SK-N-SH (cell line): ENCODE measurements at regions not wholly inside any gene's neighbourhood (a gene's known extent, or its start where the extent isn't known, plus 50 kb on each side); places are given as distances from the start of the nearest gene placed in this dataset.

ENCODE experiments used
- CTCF ChIA-PET: fragments of 300-600, 350-600 bp; formaldehyde crosslinking; extraction: SDS; loops from one replicate; lab custom pipeline; 2021; lab: Yijun Ruan, JAX
- POLR2A ChIA-PET: fragments of 350-600 bp; sonication (Branson Sonifier 250); formaldehyde crosslinking; extraction: SDS; loops from one replicate; lab custom pipeline; 2020; ENCODE audit warnings: antibody characterized with exemption, inconsistent platforms; lab: Yijun Ruan, JAX
- DNase-seq: peaks from one replicate; pipeline ENCODE4 v3.0.0; 2012
- H2AFZ ChIP-seq: fragments of 200-600 bp; sonication (generic); 2 replicates; pipeline ENCODE4 v1.8.1; 2016; ENCODE audit warnings: antibody characterized with exemption, mild to moderate bottlenecking, low read depth
- H3F3A ChIP-seq: fragments of 200-600 bp; sonication (generic); replicated peaks from 2 replicates; pipeline ENCODE3; 2016; ENCODE audit warnings: antibody characterized with exemption, mild to moderate bottlenecking; ENCODE audit not compliant: insufficient read depth
- H3K27ac ChIP-seq, 2 experiments: fragments of 200-500 bp in 1 of 2; fragments of 200-600 bp in 1 of 2; sonication (Bioruptor generic) in 1 of 2; sonication (generic), shearing (Covaris generic) in 1 of 2; 2 replicates each; pipeline versions ENCODE4 v1.5.1 to v1.6.1; 2014 to 2016; ENCODE audit warnings: low read depth in 2 of 2, inconsistent platforms in 1 of 2, low read length in 1 of 2, mild to moderate bottlenecking in 1 of 2, mixed read lengths in 1 of 2
- H3K27me3 ChIP-seq: fragments of 200-600 bp; sonication (generic), shearing (Covaris generic); 2 replicates; pipeline ENCODE4 v1.6.1; 2016; ENCODE audit warnings: mixed run types; ENCODE audit not compliant: insufficient read depth
- H3K36me3 ChIP-seq, 2 experiments: fragments of 200-500 bp in 1 of 2; fragments of 200-600 bp in 1 of 2; sonication (Bioruptor generic) in 1 of 2; sonication (generic) in 1 of 2; replicated peaks in 1 of 2; 2 replicates each; pipeline versions ENCODE3 to v1.5.1; 2014 to 2016; ENCODE audit warnings: low read length in 1 of 2, mild to moderate bottlenecking in 1 of 2; ENCODE audit not compliant: insufficient read depth in 2 of 2, control insufficient read depth in 1 of 2
- H3K4me1 ChIP-seq, 2 experiments: fragments of 200-500 bp in 1 of 2; fragments of 200-600 bp in 1 of 2; sonication (Bioruptor generic) in 1 of 2; sonication (generic), shearing (Covaris generic) in 1 of 2; 2 replicates each; pipeline versions ENCODE4 v1.5.1 to v1.6.1; 2014 to 2016; ENCODE audit warnings: low read depth in 1 of 2, low read length in 1 of 2, mixed run types in 1 of 2; ENCODE audit not compliant: insufficient read depth in 2 of 2, control insufficient read depth in 1 of 2
- H3K4me2 ChIP-seq: fragments of 200-600 bp; sonication (generic), shearing (Covaris generic); 2 replicates; pipeline ENCODE4 v1.6.1; 2017; ENCODE audit warnings: mixed run types
- H3K4me3 ChIP-seq, 2 experiments: fragments of 200-500 bp in 1 of 2; fragments of 200-600 bp in 1 of 2; sonication (Bioruptor generic) in 1 of 2; sonication (generic), shearing (Covaris generic) in 1 of 2; 2 replicates each; pipeline versions ENCODE4 v1.5.1 to v1.8.1; 2014 to 2016; ENCODE audit warnings: low read depth in 2 of 2, inconsistent platforms in 1 of 2, low read length in 1 of 2, mild to moderate bottlenecking in 1 of 2, mixed read lengths in 1 of 2, moderate library complexity in 1 of 2
- H3K79me2 ChIP-seq: fragments of 200-600 bp; sonication (generic); 2 replicates; pipeline ENCODE4 v1.8.1; 2017; ENCODE audit warnings: mild to moderate bottlenecking; ENCODE audit not compliant: insufficient read depth
- H3K9ac ChIP-seq: fragments of 200-600 bp; sonication (generic); 2 replicates; pipeline ENCODE4 v1.6.1; 2017; ENCODE audit warnings: mixed run types
- H3K9me2 ChIP-seq: fragments of 200-600 bp; sonication (generic); 2 replicates; pipeline ENCODE4 v1.6.1; 2017; ENCODE audit warnings: mixed run types
- H3K9me3 ChIP-seq: fragments of 200-600 bp; sonication (generic); 2 replicates; pipeline ENCODE4 v1.6.1; 2017; ENCODE audit warnings: mixed run types, mild to moderate bottlenecking, moderate library complexity
- H4K20me1 ChIP-seq: fragments of 200-600 bp; sonication (generic); 2 replicates; pipeline ENCODE4 v1.6.1; 2017; ENCODE audit warnings: mild to moderate bottlenecking, mixed run types; ENCODE audit not compliant: insufficient read depth
- EP300 ChIP-seq, 2 experiments: IDR thresholded peaks; 2 replicates each; pipeline versions ENCODE4 v1.4.0 to v1.6.1; 2012; ENCODE audit warnings: borderline replicate concordance in 1 of 2, low read depth in 1 of 2, low read length in 1 of 2
- FOSL2 ChIP-seq: IDR thresholded peaks from 2 replicates; pipeline ENCODE4 v1.4.0; 2012; ENCODE audit warnings: low read depth, mild to moderate bottlenecking, moderate library complexity, borderline replicate concordance
- FOXJ3 ChIP-seq: sonication (generic); formaldehyde crosslinking; IDR thresholded peaks from 2 replicates; pipeline ENCODE4 v1.5.1; 2020; ENCODE audit warnings: mild to moderate bottlenecking, missing genetic modification reagents
- GABPA ChIP-seq: IDR thresholded peaks from 2 replicates; pipeline ENCODE4 v1.4.0; 2012; ENCODE audit warnings: low read depth, mild to moderate bottlenecking
- MXI1 ChIP-seq: IDR thresholded peaks from 2 replicates; pipeline ENCODE4 v1.6.1; 2012; ENCODE audit warnings: mild to moderate bottlenecking, low read depth, low read length, improper control_type of control experiment
- NRF1 ChIP-seq: IDR thresholded peaks from 2 replicates; pipeline ENCODE4 v1.6.1; 2012; ENCODE audit warnings: low read depth, mild to moderate bottlenecking, low read length
- RAD21 ChIP-seq: IDR thresholded peaks from 2 replicates; pipeline ENCODE4 v1.6.1; 2012; ENCODE audit warnings: mild to moderate bottlenecking, low read length
- TAF1 ChIP-seq: IDR thresholded peaks from 2 replicates; pipeline ENCODE4 v1.6.1; 2012; ENCODE audit warnings: low read depth, mild to moderate bottlenecking, low read length, moderate library complexity, borderline replicate concordance
- YY1 ChIP-seq: IDR thresholded peaks from 2 replicates; pipeline ENCODE4 v1.4.0; 2012; ENCODE audit warnings: low read depth, mild to moderate bottlenecking
- WGBS: methylation state at CpG from one replicate; pipeline ENCODE4 v1.1.6; 2017; ENCODE audit warnings: low lambda C conversion rate; 5-methylcytosine and 5-hydroxymethylcytosine counted together
- TF ChIP-seq, protein P1 (sequence below): IDR thresholded peaks from 2 replicates; pipeline ENCODE4 v1.4.0; 2012; ENCODE audit warnings: low read depth, borderline replicate concordance
- TF ChIP-seq, protein P2 (sequence below): fragments of 200-600 bp; sonication (generic); IDR thresholded peaks from 2 replicates; pipeline ENCODE4 v1.6.1; 2017; ENCODE audit warnings: antibody characterized with exemption, mild to moderate bottlenecking, moderate library complexity
- TF ChIP-seq, protein P3 (sequence below): fragments of 150-350 bp; IDR thresholded peaks from 2 replicates; pipeline ENCODE4 v1.6.1; 2017; ENCODE audit warnings: antibody characterized with exemption, low read length, low read depth, borderline replicate concordance
- TF ChIP-seq, protein P4 (sequence below): IDR thresholded peaks from 2 replicates; pipeline ENCODE4 v1.4.0; 2012; ENCODE audit warnings: low read depth, borderline replicate concordance
- TF ChIP-seq, protein P5 (sequence below): IDR thresholded peaks from 2 replicates; pipeline ENCODE4 v1.6.1; 2012; ENCODE audit warnings: mild to moderate bottlenecking, low read depth, low read length, moderate library complexity
- TF ChIP-seq, protein P6 (sequence below): IDR thresholded peaks from 2 replicates; pipeline ENCODE4 v1.4.0; 2012; ENCODE audit warnings: low read depth

DNA sequence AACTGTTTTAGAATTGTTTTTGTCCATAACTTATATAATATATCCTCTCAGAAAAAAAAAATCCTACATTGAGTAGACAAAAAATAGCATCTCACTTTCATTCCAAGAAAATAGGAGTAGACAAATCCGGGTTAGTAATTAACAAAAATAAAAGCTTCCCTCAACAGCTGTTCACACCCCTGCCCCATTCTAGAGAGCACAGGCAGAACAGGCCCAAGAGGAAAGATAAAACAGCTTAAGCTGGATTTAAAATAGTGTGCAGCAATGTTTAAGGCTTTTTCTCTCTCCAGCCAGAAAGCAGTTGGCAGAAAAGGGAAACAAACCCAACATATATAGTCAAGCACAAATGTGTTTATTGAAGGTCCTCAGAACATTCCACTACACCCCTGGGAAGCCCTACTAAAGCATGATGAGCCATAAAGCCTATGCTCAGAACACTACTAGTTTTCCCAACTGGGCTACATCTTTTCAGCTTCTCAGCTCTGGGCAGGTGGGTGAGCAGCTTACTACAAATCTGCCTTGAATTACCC lies 189.9 kb downstream of the MTERF1 start:
- no peak overlapping the region for H3K4me2 ChIP-seq
- no peak overlapping the region for H2AFZ ChIP-seq
- POLR2A ChIA-PET, result no interaction called here
- no peaks in the 10 kb centered on the region for H3K79me2 ChIP-seq
- H3F3A ChIP-seq, result no peaks in the 10 kb centered on the region
- CTCF ChIA-PET, result interaction anchor here (0.5 to 1.0 kb wide), 3 partner anchors 14 to 1075 kb away, joined by 3 read pairs; no protein-coding TSS in a partner anchor
- no peaks in the 10 kb centered on the region for H3K9me3 ChIP-seq
- H3K27me3 ChIP-seq, result no peaks in the 10 kb centered on the region
- no peaks in the 10 kb centered on the region for H4K20me1 ChIP-seq
- no peak for DNase-seq
- no peaks in the 10 kb centered on the region; a peak in 1 of 4 replicates for H3K4me1 ChIP-seq
- no peak overlapping the region for H3K9ac ChIP-seq
- H3K36me3 ChIP-seq, result no peaks in the 10 kb centered on the region
- no peaks in the 10 kb centered on the region for H3K9me2 ChIP-seq
- H3K27ac ChIP-seq, result no peak overlapping the region
- WGBS, result 29% methylated on average over 1 of the region's 1 CpG
- TF ChIP-seq GABPA, result no peak
- no peak for TF ChIP-seq EP300 (IDR thresholded peaks at IDR 0.05; ENCODE audit: borderline replicate concordance in 1 of 2, low read depth in 1 of 2, low read length in 1 of 2)
- no peak for TF ChIP-seq YY1
- TF ChIP-seq FOSL2, result no peak
- no peak overlapping the region for H3K4me3 ChIP-seq

DNA sequence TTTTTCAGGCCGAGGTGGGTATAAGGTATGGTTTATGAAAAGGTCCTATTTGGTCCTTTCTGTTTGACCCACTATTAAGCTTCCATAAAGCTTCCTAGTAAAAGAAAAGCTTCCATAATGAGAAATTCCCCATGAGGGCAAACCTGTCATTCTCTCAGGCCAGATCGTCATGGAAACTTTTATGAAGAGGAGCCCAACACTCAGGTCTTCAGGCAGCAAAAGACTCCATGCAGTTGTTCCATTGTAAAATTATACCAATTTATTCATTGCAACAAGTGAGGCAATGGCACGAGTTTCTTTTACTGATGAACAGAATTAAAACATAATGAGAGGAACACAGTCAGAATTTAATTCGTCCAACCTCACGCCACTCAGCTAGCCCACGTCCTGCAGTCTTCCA lies 188.6 kb downstream of the MTERF1 start:
- no peak for TF ChIP-seq EP300 (IDR thresholded peaks at IDR 0.05; ENCODE audit: borderline replicate concordance in 1 of 2, low read depth in 1 of 2, low read length in 1 of 2)
- no peak for TF ChIP-seq MXI1
- no peak for TF ChIP-seq RAD21
- TF ChIP-seq, protein P1, sequence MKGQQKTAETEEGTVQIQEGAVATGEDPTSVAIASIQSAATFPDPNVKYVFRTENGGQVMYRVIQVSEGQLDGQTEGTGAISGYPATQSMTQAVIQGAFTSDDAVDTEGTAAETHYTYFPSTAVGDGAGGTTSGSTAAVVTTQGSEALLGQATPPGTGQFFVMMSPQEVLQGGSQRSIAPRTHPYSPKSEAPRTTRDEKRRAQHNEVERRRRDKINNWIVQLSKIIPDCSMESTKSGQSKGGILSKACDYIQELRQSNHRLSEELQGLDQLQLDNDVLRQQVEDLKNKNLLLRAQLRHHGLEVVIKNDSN, result no peak
- no peak for TF ChIP-seq TAF1
- TF ChIP-seq, protein P2, sequence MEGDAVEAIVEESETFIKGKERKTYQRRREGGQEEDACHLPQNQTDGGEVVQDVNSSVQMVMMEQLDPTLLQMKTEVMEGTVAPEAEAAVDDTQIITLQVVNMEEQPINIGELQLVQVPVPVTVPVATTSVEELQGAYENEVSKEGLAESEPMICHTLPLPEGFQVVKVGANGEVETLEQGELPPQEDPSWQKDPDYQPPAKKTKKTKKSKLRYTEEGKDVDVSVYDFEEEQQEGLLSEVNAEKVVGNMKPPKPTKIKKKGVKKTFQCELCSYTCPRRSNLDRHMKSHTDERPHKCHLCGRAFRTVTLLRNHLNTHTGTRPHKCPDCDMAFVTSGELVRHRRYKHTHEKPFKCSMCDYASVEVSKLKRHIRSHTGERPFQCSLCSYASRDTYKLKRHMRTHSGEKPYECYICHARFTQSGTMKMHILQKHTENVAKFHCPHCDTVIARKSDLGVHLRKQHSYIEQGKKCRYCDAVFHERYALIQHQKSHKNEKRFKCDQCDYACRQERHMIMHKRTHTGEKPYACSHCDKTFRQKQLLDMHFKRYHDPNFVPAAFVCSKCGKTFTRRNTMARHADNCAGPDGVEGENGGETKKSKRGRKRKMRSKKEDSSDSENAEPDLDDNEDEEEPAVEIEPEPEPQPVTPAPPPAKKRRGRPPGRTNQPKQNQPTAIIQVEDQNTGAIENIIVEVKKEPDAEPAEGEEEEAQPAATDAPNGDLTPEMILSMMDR, result no peak
- TF ChIP-seq, protein P3, sequence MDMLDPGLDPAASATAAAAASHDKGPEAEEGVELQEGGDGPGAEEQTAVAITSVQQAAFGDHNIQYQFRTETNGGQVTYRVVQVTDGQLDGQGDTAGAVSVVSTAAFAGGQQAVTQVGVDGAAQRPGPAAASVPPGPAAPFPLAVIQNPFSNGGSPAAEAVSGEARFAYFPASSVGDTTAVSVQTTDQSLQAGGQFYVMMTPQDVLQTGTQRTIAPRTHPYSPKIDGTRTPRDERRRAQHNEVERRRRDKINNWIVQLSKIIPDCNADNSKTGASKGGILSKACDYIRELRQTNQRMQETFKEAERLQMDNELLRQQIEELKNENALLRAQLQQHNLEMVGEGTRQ, result no peak
- TF ChIP-seq, protein P4, sequence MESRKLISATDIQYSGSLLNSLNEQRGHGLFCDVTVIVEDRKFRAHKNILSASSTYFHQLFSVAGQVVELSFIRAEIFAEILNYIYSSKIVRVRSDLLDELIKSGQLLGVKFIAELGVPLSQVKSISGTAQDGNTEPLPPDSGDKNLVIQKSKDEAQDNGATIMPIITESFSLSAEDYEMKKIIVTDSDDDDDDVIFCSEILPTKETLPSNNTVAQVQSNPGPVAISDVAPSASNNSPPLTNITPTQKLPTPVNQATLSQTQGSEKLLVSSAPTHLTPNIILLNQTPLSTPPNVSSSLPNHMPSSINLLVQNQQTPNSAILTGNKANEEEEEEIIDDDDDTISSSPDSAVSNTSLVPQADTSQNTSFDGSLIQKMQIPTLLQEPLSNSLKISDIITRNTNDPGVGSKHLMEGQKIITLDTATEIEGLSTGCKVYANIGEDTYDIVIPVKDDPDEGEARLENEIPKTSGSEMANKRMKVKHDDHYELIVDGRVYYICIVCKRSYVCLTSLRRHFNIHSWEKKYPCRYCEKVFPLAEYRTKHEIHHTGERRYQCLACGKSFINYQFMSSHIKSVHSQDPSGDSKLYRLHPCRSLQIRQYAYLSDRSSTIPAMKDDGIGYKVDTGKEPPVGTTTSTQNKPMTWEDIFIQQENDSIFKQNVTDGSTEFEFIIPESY, result no peak
- TF ChIP-seq, protein P5, sequence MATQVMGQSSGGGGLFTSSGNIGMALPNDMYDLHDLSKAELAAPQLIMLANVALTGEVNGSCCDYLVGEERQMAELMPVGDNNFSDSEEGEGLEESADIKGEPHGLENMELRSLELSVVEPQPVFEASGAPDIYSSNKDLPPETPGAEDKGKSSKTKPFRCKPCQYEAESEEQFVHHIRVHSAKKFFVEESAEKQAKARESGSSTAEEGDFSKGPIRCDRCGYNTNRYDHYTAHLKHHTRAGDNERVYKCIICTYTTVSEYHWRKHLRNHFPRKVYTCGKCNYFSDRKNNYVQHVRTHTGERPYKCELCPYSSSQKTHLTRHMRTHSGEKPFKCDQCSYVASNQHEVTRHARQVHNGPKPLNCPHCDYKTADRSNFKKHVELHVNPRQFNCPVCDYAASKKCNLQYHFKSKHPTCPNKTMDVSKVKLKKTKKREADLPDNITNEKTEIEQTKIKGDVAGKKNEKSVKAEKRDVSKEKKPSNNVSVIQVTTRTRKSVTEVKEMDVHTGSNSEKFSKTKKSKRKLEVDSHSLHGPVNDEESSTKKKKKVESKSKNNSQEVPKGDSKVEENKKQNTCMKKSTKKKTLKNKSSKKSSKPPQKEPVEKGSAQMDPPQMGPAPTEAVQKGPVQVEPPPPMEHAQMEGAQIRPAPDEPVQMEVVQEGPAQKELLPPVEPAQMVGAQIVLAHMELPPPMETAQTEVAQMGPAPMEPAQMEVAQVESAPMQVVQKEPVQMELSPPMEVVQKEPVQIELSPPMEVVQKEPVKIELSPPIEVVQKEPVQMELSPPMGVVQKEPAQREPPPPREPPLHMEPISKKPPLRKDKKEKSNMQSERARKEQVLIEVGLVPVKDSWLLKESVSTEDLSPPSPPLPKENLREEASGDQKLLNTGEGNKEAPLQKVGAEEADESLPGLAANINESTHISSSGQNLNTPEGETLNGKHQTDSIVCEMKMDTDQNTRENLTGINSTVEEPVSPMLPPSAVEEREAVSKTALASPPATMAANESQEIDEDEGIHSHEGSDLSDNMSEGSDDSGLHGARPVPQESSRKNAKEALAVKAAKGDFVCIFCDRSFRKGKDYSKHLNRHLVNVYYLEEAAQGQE, result no peak
- no peak for TF ChIP-seq FOXJ3 (CRISPR knock-in tag)
- TF ChIP-seq NRF1, result no peak
- TF ChIP-seq YY1, result no peak
- TF ChIP-seq, protein P6, sequence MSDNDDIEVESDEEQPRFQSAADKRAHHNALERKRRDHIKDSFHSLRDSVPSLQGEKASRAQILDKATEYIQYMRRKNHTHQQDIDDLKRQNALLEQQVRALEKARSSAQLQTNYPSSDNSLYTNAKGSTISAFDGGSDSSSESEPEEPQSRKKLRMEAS, result no peak
- TF ChIP-seq FOSL2, result no peak
- TF ChIP-seq, all 33 proteins: peak for 0
- Histone ChIP-seq H3K4me2 (no peak overlapping the region), H3K36me3 (no peaks in the 10 kb centered on the region), H4K20me1 (no peaks in the 10 kb centered on the region), H3K27me3 (no peaks in the 10 kb centered on the region), H3F3A (no peaks in the 10 kb centered on the region), H3K9me2 (no peaks in the 10 kb centered on the region), H3K4me3 (no peak overlapping the region), H3K79me2 (no peaks in the 10 kb centered on the region), H3K4me1 (no peaks in the 10 kb centered on the region; a peak in 1 of 4 replicates), H3K9ac (no peak overlapping the region), H3K9me3 (no peaks in the 10 kb centered on the region), H3K27ac (no peak overlapping the region), H2AFZ (no peak overlapping the region)
- ChIA-PET CTCF (interaction anchor here (1.3 kb wide), 1 partner anchor 92 kb away, joined by 3 read pairs; no protein-coding TSS in a partner anchor), POLR2A (no interaction called here)
- WGBS, result 48% methylated on average over 6 of the region's 6 CpGs
- no peak for DNase-seq
